GM19351 (cell line): ENCODE measurements at regions not wholly inside any gene's neighbourhood (a gene's known extent, or its start where the extent isn't known, plus 50 kb on each side); places are given as distances from the start of the nearest gene placed in this dataset.
"Not testable (repeated sequence)": the region's sequence is repeated elsewhere in the genome, so short reads cannot be mapped to it uniquely, and the experiment has no call there.

Experiments
- ATAC-seq: cut with Tn5 transposase; IDR thresholded peaks from one replicate; pipeline ENCODE4 v1.9.1; 2021; ENCODE audit warnings: mild to moderate bottlenecking, moderate library complexity; ENCODE audit not compliant: unreplicated experiment

DNA sequence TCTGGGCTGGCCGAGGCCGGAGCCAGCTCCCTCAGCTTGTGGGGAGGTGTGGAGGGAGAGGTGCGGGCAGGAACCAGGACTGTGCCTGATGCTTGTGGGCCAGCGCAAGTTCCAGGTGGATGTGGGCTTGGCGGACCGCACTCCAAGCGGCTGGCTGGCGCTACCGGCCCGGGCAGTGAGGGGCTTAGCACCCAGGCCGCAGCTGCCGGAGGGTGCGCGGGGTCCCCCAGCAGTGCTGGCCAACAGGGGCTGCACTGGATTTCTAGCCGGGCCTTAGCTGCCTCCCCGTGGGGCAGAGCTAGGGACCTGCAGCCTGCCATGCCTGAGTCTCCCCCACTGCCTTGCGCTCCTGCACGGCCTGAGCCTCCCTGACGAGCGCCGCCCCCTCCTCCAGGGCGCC, 242.8 kb downstream of the CCSER2 start:
- no peak for ATAC-seq

DNA sequence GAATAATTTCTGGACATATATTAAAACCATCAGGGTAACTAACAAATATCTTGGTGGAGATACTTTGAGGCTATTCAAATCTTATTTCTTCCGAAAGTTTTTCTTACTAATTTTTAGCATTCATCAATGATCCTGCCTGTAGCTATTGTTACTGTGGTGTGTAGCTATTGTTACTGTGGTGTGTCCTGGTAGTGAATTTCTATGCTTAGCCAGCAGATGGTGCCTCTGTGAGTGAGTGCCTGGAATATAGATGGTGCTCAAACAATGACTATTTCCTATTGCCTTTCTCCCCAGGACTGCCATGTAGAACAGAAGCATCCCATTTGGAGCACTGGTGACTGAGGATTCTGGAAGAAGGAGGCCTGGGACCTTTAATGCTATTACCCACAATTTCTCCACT, 245.7 kb downstream of the CCSER2 start:
- ATAC-seq = peak; percentile 58

DNA sequence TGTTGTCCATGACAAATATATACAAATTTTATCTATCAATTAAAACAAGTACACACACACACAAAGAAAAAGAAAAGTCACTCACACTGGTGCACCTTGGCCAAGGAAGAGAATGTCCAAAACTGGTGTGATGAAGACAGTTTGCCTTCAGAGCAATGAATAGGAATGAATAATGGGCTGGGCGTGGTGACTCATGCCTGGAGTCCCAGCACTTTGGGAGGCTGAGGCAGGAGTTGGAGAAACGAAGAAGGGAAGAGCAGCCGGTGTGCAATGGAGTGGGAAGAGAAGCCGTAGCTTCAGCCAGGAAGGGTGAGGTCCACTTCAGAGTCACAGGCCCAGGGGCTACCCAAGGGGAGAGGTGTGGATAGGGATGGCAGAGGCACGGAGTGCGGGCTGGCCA, 253.6 kb downstream of the CCSER2 start:
- no peak for ATAC-seq

DNA sequence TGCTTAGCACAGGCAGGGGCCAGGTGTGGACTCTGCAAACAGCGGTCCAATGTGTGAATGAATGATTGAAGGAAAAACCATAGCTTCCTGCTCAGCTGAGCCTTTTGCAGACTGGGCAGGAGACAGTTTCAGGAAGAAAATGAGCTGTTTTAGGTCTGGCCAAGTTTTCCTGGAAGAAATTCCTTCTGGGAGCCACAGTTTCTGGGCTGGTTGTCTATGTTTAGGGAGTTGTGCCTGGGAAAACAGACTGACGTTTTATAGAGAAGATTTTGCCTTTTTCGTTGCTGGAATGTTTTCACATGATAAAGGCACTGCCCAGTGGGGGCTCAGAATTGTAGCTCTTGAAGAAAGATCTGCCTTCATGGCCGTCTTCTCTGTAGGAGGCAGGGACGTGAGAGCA, 255.1 kb downstream of the CCSER2 start:
- no peak for ATAC-seq

DNA sequence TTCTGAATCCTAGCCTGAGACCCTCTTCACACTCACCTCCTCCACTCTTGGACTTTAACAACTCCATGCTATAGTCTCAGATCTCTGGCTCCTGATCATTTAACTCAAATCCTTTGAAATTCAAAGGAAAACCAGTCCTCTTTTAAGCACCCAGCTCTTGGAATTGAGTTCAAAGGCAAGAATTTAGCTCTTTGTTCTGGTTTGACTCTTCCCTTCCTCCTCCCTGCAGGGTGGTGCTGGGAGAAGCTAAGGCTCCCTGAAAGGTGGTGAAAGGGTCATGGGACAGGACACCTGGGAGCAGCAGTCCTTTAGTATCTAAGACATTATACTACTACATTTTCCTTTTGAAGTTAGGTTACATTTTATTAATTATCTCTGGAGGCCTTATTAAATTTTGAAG, 259.4 kb downstream of the CCSER2 start:
- no peak for ATAC-seq

DNA sequence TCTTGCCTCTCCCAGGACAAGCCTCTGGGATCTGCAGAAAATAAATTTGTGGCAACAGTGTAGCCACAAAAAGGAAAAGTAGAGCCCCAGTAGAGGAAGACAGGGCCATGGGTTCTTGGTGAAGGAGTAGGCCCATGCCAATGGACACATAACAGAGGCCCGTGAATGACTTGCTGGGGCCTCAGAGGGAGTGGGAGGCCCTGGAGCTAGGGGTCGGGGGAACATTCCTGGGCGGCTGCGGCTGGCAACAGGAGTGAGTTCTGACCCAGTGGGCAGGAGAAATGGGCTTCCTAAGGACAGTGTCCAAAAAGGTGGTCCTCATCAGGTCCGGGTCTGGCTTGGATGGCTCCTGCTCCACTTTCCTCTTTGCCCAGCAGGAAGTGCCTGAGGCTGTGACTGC, 260.0 kb downstream of the CCSER2 start:
- ATAC-seq = no peak

DNA sequence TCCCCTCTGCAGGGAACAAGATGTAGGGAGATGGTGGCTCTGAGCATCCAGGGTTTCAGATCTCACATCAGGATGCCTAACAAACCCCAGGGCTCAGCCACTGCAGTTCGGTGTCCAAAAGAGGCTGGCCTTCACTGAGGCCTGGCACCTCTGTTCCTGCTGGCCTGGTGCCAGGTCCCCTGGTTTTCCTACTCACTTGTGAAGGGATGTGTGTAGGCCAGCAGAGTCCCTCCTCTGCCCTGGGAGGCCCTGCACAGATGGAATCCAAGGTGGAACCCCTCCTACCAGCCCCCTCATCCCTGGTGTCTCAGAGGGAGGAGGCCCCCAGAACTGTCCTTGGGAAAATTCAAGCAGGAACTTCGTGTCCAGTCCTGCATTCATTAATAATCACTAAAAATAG, 260.6 kb downstream of the CCSER2 start:
- no peak for ATAC-seq

DNA sequence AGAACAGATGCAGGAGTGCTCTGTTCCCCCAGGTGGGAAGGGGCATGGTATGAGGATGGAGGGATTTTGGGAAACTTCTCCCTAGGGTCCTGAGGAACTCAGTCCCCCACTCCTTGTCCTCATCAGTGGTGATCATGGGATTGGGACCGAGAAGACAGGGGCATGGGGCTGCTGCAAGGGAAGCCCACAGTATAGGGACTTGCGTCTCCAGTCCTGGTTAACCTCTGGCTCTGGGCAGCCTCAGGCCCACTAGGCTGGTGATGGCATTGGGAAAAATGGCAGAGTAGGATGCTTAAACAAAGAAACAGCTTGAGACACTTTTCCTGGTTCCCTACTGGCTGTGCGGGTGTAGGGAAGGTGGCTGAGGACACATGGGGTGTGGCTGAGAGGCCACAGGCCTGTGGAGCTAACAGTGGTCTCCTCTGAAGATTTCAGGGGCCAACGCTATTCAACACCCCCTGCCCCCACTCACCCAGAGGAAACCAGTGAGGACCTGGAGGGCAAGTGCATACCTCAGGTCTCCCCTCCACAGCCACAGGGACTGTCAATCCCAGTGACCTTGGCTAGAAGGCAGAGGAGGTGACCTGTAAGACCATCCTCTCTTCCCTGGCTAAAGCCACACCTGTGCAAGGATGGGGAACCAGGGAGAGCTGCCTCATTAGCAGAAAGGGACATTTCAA, 261.3 kb downstream of the CCSER2 start:
- ATAC-seq = no peak

DNA sequence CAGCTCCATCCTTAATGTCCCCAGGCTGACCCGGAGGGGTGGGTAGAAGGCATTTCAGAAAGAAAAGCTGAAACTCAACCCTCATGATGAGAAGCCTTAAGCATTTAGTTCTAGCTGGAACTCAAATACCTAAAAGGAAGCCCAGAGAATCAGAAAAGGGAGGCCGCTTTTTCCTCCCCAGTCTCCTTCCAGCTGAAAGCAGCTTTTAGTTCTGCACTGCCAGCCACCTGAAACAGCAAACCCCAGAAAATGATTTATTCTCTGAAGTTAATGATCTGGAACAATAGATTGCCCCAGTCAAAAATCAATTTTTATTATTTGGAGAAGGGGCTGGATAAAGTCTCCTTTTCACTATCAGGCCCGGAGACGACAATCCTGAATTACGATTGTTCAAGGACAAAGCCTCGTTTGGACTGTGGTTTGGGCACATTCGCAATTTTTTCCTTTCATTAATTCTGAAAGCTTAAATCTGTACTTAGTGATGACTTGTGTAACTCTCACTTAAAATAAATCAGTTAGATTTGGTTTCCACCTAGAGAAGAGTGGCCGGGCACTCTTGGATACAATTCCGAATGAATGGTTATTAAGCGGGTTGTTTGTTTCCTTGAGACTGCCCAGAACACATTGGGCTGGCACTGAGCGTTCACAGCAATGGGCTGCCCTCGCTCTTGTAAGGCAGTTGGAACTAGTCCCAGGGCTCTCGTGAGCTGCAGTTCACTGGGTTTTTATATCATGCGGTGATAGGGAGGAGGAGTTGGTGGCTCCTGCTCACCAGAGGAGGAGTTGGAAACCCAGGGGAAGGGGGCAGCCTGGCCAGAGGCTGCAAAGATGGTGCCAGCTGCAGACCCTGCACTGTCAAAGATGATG, 262.2 kb downstream of the CCSER2 start:
- no peak for ATAC-seq

DNA sequence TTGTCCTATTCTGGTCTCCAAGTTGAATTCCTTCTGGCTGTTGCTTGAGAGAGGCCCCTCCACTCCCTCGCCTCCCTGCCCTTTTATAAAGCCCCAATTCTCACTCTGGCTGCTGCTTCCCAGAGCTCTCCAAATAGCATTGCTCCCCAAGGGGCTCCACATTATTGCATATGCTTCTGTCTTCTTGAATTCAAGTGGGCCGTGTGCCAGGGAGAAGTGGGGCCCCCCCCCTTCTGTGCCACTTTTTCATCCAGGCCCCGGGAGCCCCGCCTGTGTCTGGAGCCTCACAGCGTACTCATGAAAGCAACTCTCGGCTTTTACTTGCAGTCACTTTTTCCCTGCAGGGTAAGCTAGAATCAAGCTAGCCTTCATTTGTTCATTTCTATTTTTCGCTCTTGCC, 265.1 kb downstream of the CCSER2 start:
- no peak for ATAC-seq

DNA sequence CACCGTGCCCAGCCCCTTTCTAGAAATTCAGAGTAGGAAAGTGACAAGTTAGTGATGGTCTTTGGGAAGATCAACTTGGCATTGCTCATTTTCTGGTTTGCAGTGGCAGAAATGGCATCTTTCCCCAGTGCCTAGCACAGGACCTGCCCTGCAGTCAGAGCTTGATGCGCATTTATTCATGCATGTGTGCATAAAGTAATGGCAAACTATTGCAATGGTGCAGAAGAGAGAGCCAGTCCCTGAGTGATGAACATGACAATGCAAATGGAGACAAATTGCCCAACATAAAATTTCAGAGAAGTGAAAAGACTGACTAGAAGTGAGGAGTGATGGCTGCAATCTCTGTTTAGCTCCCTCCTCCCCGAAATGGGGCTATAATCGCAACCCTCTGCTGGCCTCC, 268.2 kb downstream of the CCSER2 start:
- no peak for ATAC-seq

DNA sequence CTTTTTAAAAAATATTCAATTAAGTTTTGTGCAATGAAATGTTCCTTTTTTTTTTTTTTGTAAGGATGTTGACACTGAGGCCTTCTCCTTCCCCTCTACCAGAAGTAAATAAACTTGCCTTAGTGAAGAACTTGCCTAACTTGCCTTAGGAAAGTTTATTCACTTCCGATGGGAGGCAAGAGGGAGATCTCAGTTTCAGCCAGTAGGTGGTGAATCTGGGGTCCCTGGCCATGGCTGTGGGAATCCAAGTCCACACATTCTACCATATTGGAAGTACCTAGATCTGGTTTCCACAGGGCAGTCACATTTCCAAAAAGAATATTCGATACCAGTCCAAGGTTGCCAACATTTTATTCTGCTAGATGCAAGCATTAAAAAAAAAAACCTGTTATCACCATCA, 270.9 kb downstream of the CCSER2 start:
- ATAC-seq = no peak

DNA sequence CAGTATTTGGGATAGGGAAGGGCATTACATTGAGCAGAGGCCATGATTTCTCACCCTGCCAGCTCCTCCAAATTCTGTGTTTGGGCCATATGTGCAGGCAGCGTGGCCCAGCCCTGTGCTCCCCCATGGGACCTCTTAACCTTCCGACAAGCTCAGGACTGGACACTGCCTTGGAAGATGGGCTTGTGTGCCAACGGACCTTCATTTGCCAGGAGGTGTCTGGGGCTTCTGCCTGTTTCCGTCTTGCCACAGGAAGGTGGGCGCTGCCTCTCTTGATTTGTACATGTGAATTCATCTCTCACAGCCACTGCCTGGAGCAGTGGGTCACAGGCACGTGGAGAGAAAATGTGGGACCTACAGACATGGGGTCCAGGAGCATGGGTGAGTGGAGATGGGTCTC, 272.6 kb downstream of the CCSER2 start:
- no peak for ATAC-seq

DNA sequence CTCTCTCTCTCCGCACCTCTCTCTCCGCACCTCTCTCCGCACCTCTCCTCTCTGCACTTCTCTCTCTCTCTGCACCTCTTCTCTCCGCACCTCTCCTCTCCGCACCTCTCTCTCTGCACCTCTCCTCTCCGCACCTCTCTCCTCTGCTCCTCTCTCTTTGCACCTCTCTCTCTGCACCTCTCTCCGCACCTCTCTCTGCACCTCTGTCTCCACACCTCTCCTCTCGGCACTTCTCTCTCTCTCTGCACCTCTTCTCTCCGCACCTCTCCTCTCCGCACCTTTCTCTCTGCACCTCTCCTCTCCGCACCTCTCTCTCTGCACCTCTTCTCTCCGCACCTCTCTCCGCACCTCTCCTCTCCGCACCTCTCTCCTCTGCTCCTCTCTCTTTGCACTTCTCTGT, 274.2 kb downstream of the CCSER2 start:
- ATAC-seq = not testable (repeated sequence)

DNA sequence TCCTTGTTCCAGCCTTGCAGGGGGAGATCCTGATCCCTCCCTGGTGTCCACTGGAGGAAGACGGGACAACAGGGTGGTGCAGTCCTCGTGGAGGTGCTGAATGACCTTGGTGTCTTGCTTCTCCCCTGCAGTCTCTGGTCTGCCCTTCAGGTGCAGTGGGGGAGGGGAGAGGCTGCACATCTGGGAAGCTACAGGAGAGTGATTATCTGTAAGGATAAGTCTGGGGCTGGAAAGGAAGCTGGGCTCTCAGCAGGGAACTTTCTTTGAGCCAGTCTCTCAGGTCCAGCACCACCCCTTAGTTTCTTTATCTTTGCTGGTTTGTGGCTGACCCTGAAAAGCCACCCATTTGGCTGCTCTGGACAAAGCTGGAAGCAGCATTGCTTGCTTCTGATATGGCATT, 275.6 kb downstream of the CCSER2 start:
- no peak for ATAC-seq

DNA sequence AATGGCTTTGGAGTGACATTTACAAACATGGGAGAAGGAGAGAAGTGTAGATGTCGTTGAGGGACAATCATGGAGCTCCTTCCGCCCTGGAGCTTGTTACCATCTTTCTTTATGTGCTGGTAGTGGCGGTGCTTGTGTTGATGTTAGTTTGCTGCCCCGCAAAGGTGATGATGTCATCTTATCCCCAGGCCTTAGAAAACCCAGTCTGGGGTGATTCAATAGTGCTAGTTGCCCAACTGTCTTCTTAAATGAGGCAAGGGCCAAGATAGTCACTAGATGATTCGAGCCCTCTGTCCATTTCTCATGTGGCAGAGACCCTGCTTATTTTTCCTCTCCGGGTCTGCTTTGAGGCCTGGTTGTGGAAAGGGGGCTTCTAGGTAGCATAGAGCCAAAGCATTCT, 277.4 kb downstream of the CCSER2 start:
- ATAC-seq = no peak

DNA sequence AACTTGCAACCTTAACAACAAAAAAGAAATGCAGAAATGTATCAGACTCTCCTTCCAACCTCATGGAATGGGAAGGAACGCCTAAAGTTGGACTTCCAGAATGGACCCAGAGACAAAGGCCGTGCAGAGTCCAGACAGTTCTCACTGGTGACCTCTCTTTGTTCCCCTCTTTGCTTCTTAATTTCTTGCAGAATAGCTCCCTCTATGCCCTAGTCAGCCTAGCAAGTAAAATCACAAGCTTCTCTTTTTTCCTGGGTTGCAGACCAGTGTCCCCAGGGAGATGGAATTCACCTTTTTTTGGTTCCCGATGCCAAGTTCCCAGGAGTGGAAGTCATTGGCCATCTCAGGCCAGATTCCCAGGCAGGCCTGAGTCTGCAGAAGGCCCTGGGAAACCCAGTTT, 278.0 kb downstream of the CCSER2 start:
- no peak for ATAC-seq

DNA sequence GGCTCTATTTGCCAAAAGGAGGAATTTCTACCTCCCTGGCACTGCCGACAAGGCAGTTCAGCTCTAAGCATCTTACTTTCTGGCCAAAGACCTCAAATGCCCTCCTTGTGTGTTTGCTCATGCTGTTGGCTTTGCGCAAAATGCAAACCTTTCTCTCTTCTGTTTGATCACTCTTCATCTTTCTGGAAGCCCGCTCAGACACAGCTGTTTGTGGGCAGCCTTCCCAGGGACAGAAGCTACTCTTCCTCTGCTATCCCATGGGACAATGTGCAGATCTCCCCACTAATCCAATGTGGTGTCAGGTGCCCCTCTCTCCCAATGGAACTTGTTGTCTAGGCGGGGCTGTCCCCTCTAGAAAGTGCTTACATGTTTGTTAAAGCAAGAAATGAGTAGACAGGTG, 278.7 kb downstream of the CCSER2 start:
- ATAC-seq = no peak

DNA sequence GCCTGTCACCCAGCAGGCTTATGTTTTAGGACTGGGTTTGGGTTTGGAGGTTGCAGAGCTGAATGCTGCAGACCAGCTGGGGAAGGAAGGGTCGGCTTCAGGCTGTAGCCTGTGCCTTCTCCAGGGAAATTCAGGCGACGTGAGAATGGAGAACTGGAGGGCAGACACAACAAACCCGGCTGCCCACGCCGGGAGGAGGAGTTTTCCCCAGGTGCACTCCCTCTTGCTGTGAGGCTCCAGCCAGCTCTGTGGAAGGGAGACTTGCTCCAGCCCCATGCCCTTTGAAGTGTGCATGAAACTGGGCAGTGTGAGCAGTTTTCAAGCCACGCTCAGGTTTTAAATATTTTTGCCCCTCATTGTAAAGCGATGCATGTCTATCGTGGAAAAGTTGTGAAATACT, 279.1 kb downstream of the CCSER2 start:
- no peak for ATAC-seq

DNA sequence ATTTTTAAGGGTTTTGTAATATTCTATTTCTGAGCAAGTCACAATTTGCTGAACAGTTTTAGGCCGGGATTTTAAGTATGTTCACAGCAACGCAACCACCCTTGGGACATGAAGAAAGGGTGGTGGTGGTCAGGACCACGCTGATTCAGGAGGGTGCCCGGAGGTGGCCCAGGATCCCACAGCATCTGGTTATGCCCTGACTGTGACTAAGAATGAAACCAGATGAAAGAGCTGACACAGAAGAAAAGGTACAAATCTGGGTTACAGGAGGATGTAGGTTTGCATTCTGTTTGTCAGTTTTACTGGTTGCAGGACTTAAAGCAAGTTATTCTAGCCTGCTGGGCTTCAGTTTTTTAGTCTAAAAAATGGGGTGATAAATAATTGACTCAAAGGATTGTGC, 279.7 kb downstream of the CCSER2 start:
- peak; percentile 86 for ATAC-seq

DNA sequence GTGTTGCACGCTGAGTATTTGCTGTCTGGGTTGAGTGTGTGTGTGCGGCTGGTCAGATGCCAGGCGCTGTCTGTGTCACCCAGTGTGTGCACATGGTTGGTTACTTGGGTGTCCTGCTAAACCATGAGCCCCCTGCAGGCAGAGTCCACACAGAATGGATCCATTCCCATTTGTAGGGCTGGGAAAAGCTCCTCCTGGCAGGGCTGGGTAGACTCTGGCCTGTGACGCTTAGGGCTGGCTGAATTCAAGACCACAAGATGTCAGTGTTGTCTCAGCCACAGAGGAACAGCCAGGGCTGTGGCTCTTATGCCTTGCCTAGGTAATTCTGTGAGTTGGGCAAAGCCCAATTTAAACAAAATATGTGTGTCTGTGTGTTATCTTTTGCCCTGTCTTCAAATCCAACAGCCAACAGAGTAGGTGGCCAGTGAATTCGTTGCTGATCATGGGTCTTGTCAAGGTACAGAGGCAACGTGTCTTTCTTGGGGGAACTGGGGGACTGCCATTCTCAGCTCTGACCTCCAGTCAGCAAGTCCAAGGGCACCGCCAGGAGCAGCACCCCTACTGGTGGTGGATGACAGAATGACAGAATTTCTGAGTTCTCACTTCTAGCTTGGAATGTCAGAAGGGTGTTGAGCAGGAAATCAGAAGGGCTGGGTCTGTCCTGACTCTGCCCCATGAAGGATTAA, 285.1 kb downstream of the CCSER2 start:
- ATAC-seq = peak; percentile 75
